Sigmoid colon (tissue), 6 donors: ENCODE measurements at regions not wholly inside any gene's neighbourhood (a gene's known extent, or its start where the extent isn't known, plus 50 kb on each side); places are given as distances from the start of the nearest gene placed in this dataset.

Source experiments
- DNase-seq: peaks from one replicate; pipeline ENCODE4 v3.0.0-alpha.2; 2019
- H3K27ac ChIP-seq, 4 donors: fragments of 200-600 bp; sonication (generic); one replicate each; pipeline ENCODE4 v1.5.1; 2016 to 2019; ENCODE audit warnings: mild to moderate bottlenecking in 1 of 4
- H3K27me3 ChIP-seq, 3 donors: fragments of 200-600 bp; sonication (generic); one replicate each; pipeline ENCODE4 v1.5.1; 2019; ENCODE audit warnings: mild to moderate bottlenecking in 1 of 3
- H3K36me3 ChIP-seq, 4 donors: fragments of 200-600 bp; sonication (generic); one replicate each; pipeline ENCODE4 v1.5.1; 2016 to 2019
- H3K4me1 ChIP-seq, 4 donors: fragments of 200-600 bp; sonication (generic); one replicate each; pipeline ENCODE4 v1.5.1; 2017 to 2019
- H3K4me3 ChIP-seq, 4 donors: fragments of 200-600 bp; sonication (generic); one replicate each; pipeline ENCODE4 v1.5.1; 2017 to 2019; ENCODE audit warnings: mild to moderate bottlenecking in 2 of 4, moderate library complexity in 1 of 4
- H3K9me3 ChIP-seq, 4 donors: fragments of 200-600 bp in 3 of 4; sonication (generic) in 3 of 4; one replicate each; pipeline versions ENCODE4 v1.5.1 to v1.6.1; 2013 to 2019
- CTCF ChIP-seq, 4 experiments: fragments of 450-650 bp in 3 of 4; fragments of 200-600 bp in 1 of 4; IDR thresholded peaks; one replicate each; pipeline ENCODE4 v1.5.1; 2016 to 2019; ENCODE audit warnings: antibody characterized with exemption in 4 of 4, mild to moderate bottlenecking in 3 of 4, moderate library complexity in 2 of 4
- EP300 ChIP-seq, 4 donors: sonication (generic); formaldehyde crosslinking; IDR thresholded peaks; one replicate each; pipeline ENCODE4 v1.6.1; 2017; ENCODE audit warnings: antibody characterized with exemption in 4 of 4
- POLR2A ChIP-seq, 2 donors: fragments of 450-650 bp; IDR thresholded peaks; one replicate each; pipeline ENCODE4 v1.6.1; 2016; ENCODE audit warnings: antibody characterized with exemption in 2 of 2, mild to moderate bottlenecking in 2 of 2, moderate library complexity in 2 of 2
- POLR2AphosphoS5 ChIP-seq, 4 donors: sonication (generic); formaldehyde crosslinking; IDR thresholded peaks; one replicate each; pipeline ENCODE4 v1.6.1; 2017; ENCODE audit warnings: antibody characterized with exemption in 4 of 4
- WGBS, 2 donors: extraction: QIAGEN DNeasy Blood & Tissue Kit; methylation state at CpG; one replicate each; pipeline ENCODE4 v1.1.7; 2013; 5-methylcytosine and 5-hydroxymethylcytosine counted together
- intact Hi-C: fragments of 100-400 bp; cut with DNase I; formaldehyde crosslinking; loops from one replicate; pipeline ENCODE4 v1.15.1; 2023
- donor health status: healthy with polysubstance abuse.
- donor health status: healthy.

GRCh38 chr3:64943866-64944265 lies 256.1 kb upstream of the ADAMTS9 start:
- intact Hi-C loops: no loop called here
- WGBS, 2 donors: 90 to 96% methylated on average over 4 of the region's 4 CpGs
- DNase-seq: no peak
- Histone ChIP-seq H3K9me3 (no peaks in the 10 kb centered on the region), H3K4me3 (no peak overlapping the region), H3K27me3 (no peaks in the 10 kb centered on the region), H3K36me3 (no peaks in the 10 kb centered on the region), H3K4me1 (peaks cover 0 to 27% (median 19%) of the 10 kb centered on the region in 4 donors), H3K27ac (peak overlapping the region in 2 of 4 donors; percentile 50 to 59)
- no peak for TF ChIP-seq POLR2A (IDR thresholded peaks at IDR 0.05)
- TF ChIP-seq EP300 (IDR thresholded peaks at IDR 0.05): no peak
- no peak for TF ChIP-seq CTCF (IDR thresholded peaks at IDR 0.05)
- TF ChIP-seq POLR2AphosphoS5 (IDR thresholded peaks at IDR 0.05): no peak

GRCh38 chr3:64940596-64941348 lies 253.0 kb upstream of the ADAMTS9 start:
- Histone ChIP-seq H3K36me3 (no peaks in the 10 kb centered on the region), H3K9me3 (no peaks in the 10 kb centered on the region), H3K27me3 (no peaks in the 10 kb centered on the region), H3K27ac (no peak overlapping the region), H3K4me1 (peaks cover 0 to 37% (median 24%) of the 10 kb centered on the region in 4 donors), H3K4me3 (no peak overlapping the region)
- DNase-seq: no peak
- WGBS, 2 donors: 92 to 93% methylated on average over 10 of the region's 10 CpGs
- TF ChIP-seq CTCF (IDR thresholded peaks at IDR 0.05): no peak
- no peak for TF ChIP-seq POLR2A (IDR thresholded peaks at IDR 0.05)
- no peak for TF ChIP-seq POLR2AphosphoS5 (IDR thresholded peaks at IDR 0.05)
- no peak for TF ChIP-seq EP300 (IDR thresholded peaks at IDR 0.05)
- intact Hi-C loops: no loop called here

- TF ChIP-seq EP300 (IDR thresholded peaks at IDR 0.05): no peak
- H3K9me3 ChIP-seq: no peaks in the 10 kb centered on the region
- no peak for DNase-seq
- no peaks in the 10 kb centered on the region for H3K27me3 ChIP-seq
- peaks cover 0 to 36% (median 19%) of the 10 kb centered on the region in 4 donors for H3K4me1 ChIP-seq
- no peaks in the 10 kb centered on the region for H3K36me3 ChIP-seq
- WGBS, 2 donors: 21 to 66% methylated on average over 10 of the region's 10 CpGs
- intact Hi-C loops: no loop called here
- H3K27ac ChIP-seq: no peak overlapping the region
- no peak overlapping the region for H3K4me3 ChIP-seq
Observed at GRCh38 chr3:64939747-64940450, 252.1 kb upstream of the ADAMTS9 start.

GRCh38 chr3:64939309-64939708 lies 251.5 kb upstream of the ADAMTS9 start:
- intact Hi-C loops: no loop called here
- H3K27ac ChIP-seq: no peak overlapping the region
- no peak for TF ChIP-seq POLR2AphosphoS5 (IDR thresholded peaks at IDR 0.05)
- no peak for TF ChIP-seq EP300 (IDR thresholded peaks at IDR 0.05)
- no peak for TF ChIP-seq POLR2A (IDR thresholded peaks at IDR 0.05)
- no peak for TF ChIP-seq CTCF (IDR thresholded peaks at IDR 0.05)
- H3K4me3 ChIP-seq: no peak overlapping the region
- H3K27me3 ChIP-seq: no peaks in the 10 kb centered on the region
- no peaks in the 10 kb centered on the region for H3K36me3 ChIP-seq
- H3K4me1 ChIP-seq: peaks cover 0 to 30% (median 16%) of the 10 kb centered on the region in 4 donors
- 22 to 49% methylated on average over 2 of the region's 2 CpGs for WGBS, 2 donors
- H3K9me3 ChIP-seq: no peaks in the 10 kb centered on the region
- DNase-seq: no peak

GRCh38 chr3:64936556-64936955 lies 248.8 kb upstream of the ADAMTS9 start:
- TF ChIP-seq POLR2A (IDR thresholded peaks at IDR 0.05) (no peak), POLR2AphosphoS5 (IDR thresholded peaks at IDR 0.05) (no peak), EP300 (IDR thresholded peaks at IDR 0.05) (no peak), CTCF (IDR thresholded peaks at IDR 0.05) (no peak)
- peak overlapping the region in 2 of 4 donors; percentile 11 to 42 for H3K27ac ChIP-seq
- 73 to 78% methylated on average over 1 of the region's 1 CpG for WGBS, 2 donors
- peaks cover 0 to 25% (median 16%) of the 10 kb centered on the region in 4 donors for H3K4me1 ChIP-seq
- no peaks in the 10 kb centered on the region for H3K27me3 ChIP-seq
- no peaks in the 10 kb centered on the region for H3K36me3 ChIP-seq
- no peaks in the 10 kb centered on the region for H3K9me3 ChIP-seq
- no peak overlapping the region for H3K4me3 ChIP-seq
- intact Hi-C loops: no loop called here
- DNase-seq: no peak
